NCI-H69 (cell line): ENCODE measurements at regions not wholly inside any gene's neighbourhood (a gene's known extent, or its start where the extent isn't known, plus 50 kb on each side); places are given as distances from the start of the nearest gene placed in this dataset.

Experiments
- DNase-seq: peaks from one replicate; lab custom pipeline; 2025; lab: John Stamatoyannopoulos, UW

GRCh38 chr12:90128526-90128925 lies 419.9 kb upstream of the ATP2B1 start:
- DNase-seq, result peak; percentile 54

DNA sequence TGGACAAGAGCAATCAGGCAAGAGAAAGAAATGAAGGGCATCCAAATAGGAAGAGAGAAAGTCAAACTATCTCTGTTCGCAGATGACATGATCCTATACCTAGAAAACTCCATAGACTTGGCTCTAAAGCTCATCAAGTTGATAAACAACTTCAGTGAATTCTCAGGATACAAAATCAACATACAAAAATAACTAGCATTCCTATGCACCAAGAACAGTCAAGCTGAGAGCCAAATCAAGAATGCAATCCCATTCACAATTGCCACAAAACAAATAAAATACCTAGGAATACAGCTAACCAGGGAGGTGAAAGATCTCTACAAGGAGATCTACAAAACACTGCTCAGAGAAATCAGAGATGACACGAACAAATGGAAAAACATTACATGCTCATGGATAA lies 417.5 kb upstream of the ATP2B1 start:
- DNase-seq, result no peak

DNA sequence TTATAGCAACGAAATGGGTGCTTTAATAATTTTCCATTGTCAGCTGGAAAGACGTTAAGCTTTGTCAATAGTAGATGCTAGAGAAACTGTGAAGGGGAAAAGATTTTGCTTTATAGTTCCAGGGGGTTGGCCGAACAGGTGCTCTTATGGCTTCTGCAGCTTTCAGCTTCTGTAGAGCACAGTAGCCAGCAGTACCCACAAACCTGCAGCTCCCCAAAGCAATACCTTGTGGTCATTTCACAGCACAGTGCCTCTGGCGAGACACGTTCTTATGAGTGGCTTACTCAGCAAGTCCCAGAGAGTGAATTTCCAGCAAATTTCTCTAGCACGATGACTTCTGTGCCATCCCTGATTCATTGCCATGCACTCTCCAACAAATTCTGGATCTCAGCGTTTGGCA lies 416.3 kb upstream of the ATP2B1 start:
- peak; percentile 64 for DNase-seq

- DNase-seq, result no peak
Observed at GRCh38 chr12:90124289-90124688, 415.7 kb upstream of the ATP2B1 start.

- no peak for DNase-seq
Observed at GRCh38 chr12:90122681-90123080, 414.0 kb upstream of the ATP2B1 start.

DNA sequence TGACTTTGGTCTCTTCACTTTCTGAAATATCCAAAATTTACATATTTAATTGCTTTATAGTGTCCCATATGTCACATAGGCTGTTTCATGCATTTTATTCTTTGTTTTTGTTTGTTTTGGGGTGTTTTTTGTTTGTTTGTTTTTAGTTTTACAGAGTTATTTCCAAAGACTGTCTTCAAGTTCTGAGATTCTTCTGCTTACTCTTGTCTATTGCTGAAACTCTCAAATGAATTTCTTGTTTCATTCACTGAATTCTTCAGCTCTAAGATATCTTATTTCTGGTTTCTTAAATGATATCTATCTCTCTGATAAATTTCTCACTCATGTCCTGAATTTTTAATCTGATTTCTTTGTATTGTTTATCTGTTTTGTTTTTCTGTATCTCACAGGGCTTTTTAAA lies 412.0 kb upstream of the ATP2B1 start:
- DNase-seq, result no peak

- peak; percentile 98 for DNase-seq
Observed at GRCh38 chr12:90112666-90113065, 404.0 kb upstream of the ATP2B1 start.

GRCh38 chr12:90111791-90112580 lies 403.3 kb upstream of the ATP2B1 start:
- peak; percentile 98 for DNase-seq

GRCh38 chr12:90106568-90106967 lies 397.9 kb upstream of the ATP2B1 start:
- DNase-seq, result no peak

GRCh38 chr12:90102957-90103652 lies 394.5 kb upstream of the ATP2B1 start:
- DNase-seq, result peak; percentile 62

DNA sequence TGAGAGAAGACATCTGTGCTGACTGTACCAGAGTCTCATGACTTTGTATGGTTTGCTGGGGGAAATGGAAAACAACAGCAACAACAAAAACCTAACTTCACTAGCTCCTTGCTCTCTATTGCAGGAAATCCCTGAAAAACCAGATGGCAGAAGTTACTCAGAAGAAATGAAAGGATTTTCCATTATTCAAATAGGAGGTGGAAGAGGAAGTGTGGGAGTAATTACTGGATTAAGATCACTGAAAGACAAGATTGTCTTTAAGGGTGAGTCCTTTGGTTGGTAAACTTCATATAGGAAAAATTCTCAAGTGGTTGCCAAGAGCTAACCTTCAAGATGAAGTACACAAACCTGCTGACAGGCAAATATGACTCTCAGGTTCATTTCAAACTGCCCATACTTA lies 391.9 kb upstream of the ATP2B1 start:
- peak; percentile 56 for DNase-seq

DNA sequence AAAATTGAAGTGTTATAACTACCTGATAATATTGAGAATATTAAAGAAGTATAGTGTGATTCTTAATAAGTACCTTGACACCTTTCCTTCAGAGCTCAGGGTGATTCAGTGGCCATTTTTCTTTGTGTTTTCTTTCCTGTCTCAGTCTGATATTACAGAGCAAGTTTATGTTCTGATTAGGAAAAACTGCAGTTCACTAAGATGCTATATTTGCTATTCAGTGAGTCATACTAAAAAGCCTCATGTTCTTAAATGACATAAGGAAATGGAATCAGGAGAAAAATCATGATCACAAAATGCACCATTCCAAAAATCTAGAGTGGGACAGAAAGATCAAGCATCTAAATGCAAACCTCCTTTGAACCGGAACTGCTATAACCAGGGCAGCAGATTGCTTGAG lies 390.6 kb upstream of the ATP2B1 start:
- no peak for DNase-seq

DNA sequence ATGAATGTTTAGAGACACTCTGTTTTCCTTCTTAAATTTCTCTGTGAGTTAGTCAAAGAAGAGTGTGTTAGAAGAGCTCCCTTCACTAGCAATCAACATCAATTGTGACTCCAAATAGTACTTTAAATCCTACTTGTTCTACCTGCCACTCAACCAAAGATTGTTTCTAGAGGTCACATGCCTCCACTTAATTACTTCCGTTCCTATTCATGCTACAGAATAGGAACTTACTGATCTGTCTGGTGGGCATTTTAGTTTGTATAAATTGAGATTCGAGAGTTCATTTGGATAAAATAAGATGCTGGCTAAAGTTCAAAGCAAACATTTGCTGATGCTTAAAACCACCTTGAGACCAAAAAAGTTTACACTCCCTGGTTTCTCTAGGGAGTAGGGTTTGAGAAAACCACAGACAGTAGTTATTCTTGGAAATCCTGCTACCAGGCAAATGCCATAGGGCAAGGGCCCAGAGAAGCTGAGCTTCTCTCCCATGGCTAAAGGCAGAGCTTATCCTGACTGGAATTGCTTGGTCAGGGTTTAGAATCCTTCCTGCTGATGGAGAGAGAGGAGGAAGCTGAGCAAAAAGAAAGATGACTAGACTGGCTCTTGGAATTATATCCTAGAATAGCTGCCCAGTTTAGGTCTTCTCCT lies 389.6 kb upstream of the ATP2B1 start:
- peak; percentile 54 for DNase-seq

DNA sequence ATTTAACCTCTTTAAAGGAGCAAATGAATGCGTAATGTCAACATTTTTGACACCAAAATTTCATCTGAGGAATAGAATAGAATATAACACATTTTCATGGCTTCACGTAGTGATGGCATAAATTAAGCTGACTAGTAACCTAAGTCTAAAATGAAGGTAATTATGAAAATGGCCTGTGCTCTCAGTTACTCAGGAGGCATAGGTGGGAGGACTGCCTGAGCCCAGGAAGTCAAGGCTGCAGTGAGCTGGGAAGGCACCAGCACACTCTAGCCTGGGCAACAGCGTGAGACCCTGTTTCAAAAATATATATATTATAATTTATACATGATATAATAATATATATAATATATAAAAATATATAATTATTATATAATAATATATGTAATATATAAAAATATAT lies 383.2 kb upstream of the ATP2B1 start:
- peak; percentile 65 for DNase-seq

GRCh38 chr12:90090929-90091651 lies 382.5 kb upstream of the ATP2B1 start:
- DNase-seq, result peak; percentile 68

DNA sequence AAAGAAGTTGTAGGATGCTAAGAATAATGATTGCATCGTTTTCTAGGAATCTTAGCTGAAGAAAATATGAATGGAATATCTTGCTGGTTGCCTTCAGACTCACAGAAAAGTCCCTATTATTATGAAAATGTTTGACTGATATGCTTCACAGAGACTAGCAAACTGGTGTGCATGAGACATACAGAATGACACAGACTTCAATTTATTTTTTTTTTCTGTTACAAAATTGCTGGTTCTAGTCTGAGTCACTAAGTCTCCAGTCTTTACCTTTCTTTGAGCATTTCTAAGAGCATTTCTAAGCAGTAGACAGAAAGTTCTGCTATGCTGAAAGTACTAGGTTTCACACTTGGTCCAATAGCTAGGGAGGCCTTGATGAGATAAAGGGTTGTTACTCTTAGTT lies 377.6 kb upstream of the ATP2B1 start:
- no peak for DNase-seq

- peak; percentile 39 for DNase-seq
Observed at GRCh38 chr12:90085494-90086274, 377.0 kb upstream of the ATP2B1 start.

DNA sequence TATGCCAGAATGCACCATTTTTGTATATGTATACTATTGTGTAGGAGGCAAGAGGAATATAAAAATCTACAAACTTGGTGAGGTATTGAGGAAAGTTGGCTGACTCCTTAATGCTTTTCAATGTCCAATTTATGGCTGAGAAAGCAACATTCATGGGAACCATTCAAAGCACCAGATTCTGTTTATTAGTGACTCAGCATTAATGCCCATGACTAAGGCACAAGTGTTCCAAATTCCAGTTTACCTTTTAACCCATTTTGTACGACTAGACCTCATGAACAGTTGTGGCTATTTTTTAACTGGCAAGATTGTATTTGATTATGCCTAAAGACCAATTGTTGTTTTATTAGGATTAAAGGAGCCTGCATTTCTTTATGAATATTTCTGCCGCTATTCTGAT lies 375.4 kb upstream of the ATP2B1 start:
- no peak for DNase-seq

- peak; percentile 19 for DNase-seq
Observed at GRCh38 chr12:90080616-90081015, 372.0 kb upstream of the ATP2B1 start.

DNA sequence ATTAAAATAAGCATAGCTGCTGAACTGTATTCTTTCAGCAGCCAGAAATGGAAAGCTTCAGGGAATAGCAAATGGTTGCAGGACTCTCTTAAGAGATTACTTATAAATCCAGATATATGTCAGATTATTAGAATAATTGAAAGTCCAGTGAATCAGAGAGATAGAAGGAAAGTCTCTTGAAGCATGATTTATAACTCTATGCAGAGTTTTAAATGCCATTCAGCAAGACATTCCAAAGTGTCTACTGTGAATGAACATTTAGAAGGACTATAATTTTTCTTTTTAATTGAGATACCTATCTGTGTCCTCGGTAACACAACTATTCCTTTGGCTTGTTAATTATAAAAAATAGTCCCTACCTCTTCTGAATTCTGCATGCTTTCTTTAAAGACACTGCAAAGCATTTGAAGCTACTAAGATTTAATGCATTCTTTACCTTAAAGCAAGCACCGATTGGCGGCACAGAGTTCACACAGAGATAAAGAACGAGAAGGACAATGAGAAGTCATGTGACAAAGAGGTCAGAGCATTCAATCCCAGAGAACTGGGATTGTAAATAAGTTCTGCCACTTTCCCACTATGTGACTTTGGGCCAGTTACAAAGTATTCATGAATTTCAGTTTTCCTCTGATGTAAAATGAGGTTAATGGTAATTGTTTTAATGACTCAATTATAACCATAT lies 371.0 kb upstream of the ATP2B1 start:
- DNase-seq, result no peak

- DNase-seq, result no peak
Observed at GRCh38 chr12:90078344-90078743, 369.7 kb upstream of the ATP2B1 start.
